Activated T-helper 9 cell treated with anti-CD3 and anti-CD28 coated beads, Interleukin-2, amount 50 U/mL, for 16 hours (primary cell): ENCODE measurements at regions not wholly inside any gene's neighbourhood (a gene's known extent, or its start where the extent isn't known, plus 50 kb on each side); places are given as distances from the start of the nearest gene placed in this dataset.

Experiments
- DNase-seq: peaks from one replicate; pipeline ENCODE4 v3.0.0-alpha.2; 2020; ENCODE audit warnings: low read depth

DNA sequence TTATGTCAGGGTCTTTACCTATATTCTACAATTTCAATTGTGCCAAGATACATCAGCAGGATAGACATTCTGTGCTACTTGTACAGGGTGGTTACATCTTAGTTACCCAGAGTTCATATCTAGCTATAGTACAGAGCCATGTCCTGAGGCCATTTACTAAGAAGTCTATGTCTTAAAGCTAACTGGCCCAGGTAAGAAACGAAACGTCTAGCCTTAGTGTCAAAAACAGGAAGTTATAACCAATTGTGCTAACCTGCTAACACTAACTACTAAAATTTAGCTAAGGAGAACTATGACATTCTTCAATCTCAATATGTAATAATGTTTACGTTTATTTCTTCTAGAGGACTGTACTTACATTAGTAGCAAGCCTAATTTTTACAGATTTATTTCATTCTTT lies 717.2 kb upstream of the UBE2E2 start:
- DNase-seq: no peak

DNA sequence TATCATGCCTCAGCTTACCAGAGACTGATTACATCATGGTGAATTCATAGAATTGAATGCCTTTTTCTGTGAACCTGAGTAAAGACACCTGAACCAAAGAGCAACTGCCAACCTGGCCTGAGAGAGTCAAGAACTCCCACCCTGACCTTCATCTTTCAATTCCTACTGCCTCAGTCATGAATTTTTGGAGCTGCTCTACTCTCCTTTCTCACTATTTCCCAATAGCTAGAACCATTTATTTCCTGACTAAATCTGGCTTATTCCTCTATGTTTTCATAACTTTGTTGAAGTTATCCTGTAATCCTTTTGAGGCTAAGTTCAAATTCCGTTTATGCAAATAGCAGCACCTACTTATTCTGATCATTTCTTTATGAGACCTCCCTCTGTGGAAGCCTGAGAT lies 712.4 kb upstream of the UBE2E2 start:
- DNase-seq: no peak

DNA sequence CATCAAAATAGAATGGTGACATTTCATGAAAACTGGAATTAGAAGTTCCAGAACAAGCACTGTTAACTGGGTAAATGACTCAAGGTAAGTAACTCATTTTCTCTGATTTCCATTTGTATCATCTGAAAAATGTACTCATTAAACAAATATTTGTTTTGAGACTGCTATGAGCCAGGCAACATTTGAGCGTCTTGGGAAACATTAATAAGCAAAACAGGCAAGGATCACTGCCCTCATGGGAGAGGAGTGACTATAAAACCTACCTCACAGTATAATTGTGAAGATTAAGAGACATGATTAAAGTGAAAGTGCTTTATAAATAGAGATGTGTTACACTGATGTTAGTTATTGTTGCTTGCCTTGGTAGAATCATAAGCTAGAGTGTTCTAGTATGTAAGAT lies 711.8 kb upstream of the UBE2E2 start:
- DNase-seq: no peak

DNA sequence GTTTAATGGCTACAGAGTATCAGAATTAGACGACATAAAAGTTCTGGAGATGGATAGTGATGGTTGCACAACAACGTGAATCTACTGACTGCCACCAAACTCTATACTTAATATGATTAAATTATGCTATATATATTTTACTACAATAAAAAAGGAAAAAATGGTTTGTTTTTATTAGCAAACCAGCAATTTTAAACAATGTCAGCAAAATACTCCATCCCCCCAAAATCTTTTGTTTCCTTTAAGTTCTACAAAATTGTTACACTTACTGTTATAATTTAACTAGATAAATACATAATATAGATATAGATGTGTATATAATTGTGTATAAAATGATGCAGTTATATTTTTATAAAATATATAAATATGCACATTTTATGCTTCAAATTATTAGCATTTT lies 710.8 kb upstream of the UBE2E2 start:
- DNase-seq: no peak

DNA sequence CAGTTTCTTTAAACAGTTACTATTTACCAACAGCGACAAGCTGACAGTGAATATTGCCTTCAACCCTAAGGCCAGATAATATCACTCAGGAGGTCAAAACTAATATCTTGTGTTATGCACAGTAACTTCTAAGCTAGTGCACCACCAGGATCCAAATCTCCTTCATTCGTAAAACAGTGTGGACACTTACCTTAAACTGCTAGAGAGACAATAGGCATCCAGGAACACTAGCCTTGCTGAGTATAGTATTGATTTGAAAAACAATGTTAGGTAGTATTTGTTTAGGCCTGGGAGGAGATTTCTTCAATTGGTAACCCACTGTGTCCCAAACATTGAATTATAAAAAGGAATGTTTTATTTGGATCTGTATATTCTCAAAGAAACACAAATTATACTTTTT lies 707.9 kb upstream of the UBE2E2 start:
- DNase-seq: no peak

DNA sequence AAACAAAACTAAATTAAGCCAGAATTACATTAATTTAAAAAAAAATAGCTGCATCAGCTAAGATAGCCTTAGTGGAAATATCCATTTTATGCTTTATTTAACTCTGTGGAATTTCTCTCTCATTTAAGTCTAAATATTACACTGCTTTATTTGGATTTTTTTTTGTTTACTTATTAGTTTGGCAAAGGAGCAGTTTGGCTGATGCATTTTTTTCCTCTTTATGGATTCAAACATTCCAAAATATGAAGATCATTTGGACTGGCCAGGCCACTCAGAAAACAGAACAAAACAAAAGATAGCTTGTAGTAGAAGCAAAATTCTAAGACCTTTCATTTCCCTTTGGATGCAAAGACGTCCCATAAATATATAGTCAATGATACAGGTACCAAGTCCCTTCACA lies 707.3 kb upstream of the UBE2E2 start:
- no peak for DNase-seq

DNA sequence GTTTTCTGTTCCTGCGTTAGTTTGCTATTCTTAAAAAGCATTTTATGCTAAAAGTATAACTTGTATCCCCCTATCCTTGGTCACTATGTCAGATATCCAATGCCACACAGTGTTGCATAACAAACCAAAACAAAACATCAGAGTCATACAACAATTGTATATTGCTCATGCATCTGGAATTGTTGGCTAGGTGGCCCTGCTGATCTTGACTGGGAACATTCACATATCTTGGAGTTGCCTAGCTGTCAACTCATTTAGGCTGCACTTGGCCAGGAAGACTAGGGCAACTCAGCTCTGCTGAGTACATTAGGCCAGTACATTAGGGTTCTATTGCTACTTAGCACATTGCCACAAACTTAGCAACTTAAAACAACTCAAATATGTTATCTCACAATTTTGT lies 706.5 kb upstream of the UBE2E2 start:
- DNase-seq: no peak

DNA sequence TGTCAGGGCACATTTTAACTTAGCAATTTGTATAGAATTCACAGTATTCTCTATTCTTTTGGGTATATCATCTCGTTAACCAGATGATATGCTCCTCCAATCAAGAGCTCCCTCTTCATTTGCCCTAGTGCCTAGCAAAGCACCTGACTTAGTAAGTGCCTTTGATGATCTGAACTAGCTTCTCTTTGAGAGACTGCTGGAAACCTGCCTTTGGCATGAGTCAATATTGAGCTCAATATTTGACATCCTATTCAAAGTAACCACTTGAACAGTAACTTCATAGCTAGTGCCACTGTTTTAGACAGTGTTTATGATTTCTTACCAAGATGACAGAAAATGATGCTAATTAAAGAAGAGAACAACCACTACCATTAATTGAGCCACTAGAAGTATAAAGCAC lies 696.3 kb upstream of the UBE2E2 start:
- no peak for DNase-seq

DNA sequence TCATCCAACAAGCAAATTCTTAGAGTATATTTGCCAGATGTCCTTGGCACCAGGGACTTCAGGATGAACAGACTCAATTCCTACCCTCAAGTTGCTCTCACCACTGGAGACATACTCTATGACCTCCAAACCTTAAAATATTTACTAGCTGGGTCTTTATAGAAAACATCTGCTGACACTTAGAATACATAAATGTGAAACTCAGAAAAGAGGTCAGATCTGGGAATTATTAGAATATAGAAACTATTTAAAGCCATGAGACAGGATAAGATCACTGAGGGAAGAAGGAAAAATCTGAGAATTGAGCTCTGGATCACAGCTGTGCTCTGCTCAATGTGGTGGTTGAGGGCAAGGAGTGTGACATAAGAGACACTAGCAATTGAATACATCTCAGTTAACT lies 695.4 kb upstream of the UBE2E2 start:
- no peak for DNase-seq

DNA sequence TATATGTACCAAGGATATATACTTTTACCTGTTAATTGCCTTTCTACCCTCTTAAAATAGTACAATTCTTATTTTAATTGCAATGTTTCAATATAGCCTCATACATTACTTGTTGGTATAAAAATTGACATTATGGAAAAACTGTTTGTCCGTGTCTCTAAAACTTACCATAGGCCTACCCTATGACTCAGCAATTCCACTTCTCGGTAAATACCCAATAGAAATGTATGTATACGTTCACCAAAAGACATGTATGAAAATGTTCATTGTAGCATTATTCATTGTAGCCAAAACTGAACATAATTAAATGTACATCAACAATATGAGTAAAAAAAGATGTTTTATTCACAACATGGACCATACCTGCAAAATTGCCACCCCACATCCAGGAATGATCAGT lies 679.2 kb upstream of the UBE2E2 start:
- DNase-seq: no peak

DNA sequence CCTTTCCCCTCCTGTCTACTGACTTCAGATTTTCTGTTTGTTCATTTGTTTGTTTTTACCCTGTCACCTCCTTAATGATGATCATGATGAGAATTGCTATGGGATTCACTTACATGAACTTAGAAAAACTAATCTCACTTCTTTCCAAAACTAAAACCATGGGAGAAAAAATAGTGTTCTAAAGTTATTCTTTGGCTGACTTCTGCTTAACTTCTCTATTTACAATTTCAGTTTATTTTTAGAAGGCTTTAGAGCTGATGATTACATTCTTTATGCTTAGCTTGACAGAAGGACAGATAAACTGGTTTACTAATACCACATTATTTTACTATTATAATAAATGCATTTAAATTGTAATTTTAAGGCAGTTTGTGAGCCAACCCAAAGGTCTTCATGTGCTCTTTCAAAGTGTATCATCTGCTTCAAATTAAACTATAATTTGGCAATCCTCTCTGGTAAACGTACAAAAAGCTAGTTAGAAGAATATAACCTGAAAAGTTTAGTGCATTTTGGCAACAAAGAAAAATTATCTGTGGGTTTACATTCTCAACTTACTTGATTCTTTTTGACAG lies 676.8 kb upstream of the UBE2E2 start:
- DNase-seq: no peak

DNA sequence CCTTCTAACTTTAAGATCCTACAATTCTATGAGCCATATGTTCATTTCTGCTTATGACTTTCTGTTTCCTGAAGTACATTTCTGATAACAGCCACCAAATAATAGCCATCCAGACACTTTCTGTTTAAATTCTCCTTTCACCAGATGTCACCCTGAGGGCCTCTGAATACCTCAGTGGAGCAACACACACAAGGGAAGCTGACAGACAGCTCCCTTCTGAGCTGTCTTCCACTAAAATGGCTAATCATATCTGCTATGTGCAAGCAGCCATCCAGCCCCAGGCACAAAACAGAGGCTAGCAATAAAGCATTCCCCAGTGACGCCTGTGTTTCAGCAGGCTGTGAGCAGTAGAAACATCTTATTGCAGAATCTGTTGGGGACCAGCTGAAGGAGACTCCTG lies 666.6 kb upstream of the UBE2E2 start:
- no peak for DNase-seq

DNA sequence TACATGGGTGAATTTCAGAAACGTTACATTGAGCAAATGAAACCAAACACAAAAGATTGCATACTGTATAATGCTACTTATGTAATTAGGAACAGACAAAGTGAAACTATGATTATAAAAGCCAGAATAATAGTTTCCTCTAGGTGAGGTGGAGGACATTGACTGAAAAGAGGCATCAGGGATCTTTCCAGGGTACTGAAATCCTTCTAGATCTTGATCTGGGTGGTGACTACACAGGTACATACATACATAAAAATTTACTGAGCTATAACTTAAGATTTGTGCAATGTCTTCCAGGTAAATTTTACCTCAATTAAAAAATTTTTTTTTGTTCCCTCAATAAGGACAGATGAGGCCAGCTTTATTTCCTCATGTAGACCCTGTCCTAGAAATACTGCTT lies 665.6 kb upstream of the UBE2E2 start:
- no peak for DNase-seq

DNA sequence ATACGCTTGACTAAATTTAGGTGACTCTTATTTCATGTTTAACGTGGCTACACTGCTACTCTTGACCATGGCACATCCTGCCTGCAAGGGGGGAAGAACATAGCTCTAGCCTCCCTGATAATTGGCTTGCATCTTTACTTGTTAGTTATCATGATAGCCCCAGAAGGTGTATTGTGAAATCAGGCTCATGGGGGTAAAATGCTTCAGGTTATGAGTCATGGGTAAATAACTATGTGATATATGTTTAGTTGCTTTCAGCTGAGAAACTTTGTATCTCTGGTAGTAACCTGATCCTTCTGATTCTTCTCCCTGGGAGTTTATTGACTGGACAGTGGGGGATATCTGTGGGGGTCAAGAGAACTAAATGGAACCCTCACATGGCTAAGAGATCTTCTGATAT lies 660.8 kb upstream of the UBE2E2 start:
- no peak for DNase-seq

DNA sequence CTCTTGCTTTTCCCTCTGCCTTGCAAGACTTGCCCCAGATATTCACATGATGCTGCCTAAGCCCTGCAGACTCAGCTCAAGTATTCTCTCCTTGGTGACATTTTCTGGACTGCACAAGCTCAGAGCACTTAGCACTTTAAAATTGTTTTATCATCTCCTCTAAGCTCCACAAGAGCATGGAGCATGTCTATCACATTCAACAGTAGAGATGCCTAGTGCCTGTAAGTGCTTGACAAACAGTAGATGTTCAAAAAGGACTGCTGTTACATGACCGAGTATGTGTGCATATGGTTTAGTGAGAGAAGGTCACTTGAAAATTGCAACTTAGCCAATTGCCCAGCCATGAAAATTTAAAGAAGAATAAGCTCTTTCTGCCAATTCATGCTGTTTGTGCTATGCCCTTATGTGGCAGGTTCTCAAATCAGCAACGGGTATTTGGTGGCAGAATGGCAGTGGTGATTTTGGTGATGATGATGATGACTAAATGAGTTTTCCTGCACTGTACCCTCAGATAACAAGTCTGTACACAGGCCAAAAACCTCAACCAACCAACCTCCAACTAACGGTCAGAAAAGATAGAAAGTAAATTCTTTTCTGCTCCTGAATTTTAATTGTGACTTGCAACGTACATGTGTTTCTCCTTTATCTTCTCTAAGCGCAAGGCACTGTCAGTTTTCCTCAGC lies 647.2 kb upstream of the UBE2E2 start:
- no peak for DNase-seq

DNA sequence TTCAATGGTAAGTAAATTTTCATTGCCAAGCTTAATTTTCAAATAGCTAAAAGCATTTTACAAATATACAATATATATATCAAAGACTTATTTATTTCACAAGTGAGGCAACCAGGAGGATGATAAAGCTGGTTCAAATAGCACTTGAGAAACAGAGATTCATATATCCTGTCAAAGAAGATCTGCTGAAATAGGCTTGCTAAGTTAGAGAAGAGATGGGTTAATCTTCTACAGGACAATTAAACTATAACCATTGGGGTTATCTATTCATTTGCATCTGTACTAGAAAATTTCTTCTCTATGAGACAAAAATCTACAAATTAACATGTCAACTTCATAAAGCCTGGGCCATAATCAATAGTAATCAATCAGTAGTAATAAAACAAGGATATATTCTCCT lies 637.7 kb upstream of the UBE2E2 start:
- DNase-seq: no peak

DNA sequence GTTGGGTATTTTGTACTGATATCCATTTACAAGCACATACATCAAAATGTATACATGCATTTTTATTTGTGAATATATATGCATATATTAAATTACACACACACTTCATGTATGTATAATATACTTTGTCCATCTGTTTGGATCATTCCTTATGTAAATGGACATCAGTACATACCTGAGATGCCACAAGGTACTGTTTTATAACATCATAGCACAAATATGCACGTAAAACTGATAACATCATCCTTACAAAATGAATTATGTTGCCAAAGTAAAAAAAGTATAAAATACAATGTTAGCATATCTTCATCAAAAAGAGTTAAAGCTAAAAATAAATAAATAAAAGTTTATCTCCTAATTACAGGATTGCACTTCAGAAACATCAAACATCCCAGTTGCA lies 634.8 kb upstream of the UBE2E2 start:
- DNase-seq: no peak

DNA sequence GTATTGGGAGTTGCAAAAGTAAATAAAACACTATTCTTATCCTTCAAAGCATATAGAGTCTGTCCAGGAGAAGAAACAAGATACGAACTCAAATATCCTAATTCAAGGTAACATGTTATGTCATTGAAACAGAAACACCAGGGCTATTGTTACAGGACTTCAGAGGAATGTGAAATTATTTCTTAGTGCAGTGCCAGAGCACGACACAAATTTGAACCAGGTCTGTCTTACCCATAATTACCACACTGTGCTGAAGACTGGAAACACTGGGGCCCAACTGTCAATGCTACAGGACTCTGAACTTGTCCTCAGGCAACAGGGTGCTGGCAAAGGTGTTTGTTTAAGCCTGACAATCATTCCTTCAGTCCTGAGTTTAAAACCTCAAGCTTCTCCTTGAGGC lies 633.6 kb upstream of the UBE2E2 start:
- no peak for DNase-seq

DNA sequence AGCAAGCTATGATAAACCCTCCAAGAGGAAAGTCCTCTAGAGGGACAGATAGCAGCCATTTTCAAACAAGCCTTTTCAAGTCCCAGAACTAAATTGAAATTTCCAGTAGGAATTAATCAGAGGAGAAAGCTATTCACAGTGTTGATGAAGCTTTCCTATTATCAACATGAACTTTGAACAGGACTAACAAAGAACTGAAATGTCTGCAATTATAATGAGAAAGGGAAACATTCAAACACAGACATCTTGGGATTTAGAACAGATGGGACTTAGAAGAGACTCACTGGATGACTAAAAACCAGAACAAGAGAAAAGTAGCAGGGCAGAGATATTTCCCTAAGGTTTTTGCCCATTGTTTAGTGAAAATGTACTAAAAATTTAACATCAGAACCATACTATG lies 622.1 kb upstream of the UBE2E2 start:
- DNase-seq: no peak

DNA sequence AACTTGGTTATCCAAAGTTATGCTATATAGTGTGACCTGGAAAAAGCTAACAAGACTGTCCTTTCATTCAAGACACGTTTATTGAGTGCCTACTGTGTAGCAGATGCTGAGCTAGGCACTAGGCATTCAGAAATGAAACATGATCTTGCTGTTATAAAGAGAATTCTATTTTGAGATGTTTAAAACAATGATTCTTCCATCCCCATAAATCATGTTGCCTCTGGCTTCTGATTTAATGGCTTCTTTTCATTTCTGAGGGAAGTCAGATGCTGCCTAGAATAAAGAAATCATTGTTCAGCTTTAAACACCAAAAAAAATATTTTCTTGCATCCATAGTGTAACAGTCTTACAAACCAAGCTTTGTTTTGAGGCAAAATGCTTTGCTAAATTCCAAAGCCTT lies 620.9 kb upstream of the UBE2E2 start:
- no peak for DNase-seq

DNA sequence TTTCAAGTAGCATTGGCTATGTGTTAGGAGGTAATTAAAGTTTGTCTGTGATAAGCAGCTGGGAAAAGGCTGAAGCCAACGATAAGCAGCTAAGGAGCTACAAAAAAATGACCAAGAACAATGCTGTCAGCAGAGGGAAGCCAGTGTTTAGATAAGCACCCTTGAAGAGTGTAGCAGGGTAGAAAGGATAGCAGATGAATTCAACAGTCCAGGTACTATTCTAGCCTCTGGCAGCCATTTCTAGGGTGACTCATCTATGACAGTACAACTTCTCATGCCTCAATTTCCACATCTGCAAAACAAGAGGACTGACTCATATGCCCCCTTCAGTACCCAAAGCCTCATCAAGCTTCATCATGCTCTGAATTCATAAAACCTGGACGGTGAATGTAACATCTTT lies 617.6 kb upstream of the UBE2E2 start:
- DNase-seq: no peak

DNA sequence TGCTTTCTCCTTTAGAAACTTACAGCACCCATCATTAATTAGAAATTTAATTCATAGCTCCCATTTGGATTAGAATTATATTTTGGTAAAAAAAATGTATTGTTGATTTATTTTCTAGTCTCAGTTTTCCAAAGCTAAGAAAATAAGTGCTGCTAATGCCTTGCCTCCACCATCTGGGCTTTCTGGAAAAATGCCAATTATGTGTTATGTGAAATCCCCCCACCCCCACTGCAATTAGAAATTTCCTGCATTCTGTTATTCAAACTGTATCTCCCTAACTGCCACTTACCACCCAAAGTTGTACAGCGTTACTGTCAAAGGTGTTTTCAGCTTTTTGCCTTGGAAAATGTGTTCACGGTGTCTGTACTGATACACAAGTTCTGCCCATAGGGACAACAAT lies 617.2 kb upstream of the UBE2E2 start:
- no peak for DNase-seq

DNA sequence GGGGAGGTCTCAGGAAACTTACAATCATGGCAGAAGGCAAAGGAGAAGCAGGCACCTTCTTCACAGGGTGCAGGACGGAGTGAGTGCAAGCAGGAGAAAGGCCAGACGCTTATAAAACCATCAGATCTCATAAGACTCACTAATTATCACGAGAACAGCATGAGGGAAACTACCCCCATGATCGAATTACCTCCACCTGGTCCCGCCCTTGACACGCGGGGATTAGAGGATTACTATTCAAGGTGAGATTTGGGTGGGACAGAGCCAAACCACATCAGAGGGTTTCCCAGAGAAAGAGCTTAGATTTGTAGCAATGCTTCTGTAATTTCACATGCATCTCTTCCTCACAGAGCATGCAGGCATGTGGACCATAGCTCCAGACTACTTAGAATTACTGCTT lies 615.7 kb upstream of the UBE2E2 start:
- no peak for DNase-seq

DNA sequence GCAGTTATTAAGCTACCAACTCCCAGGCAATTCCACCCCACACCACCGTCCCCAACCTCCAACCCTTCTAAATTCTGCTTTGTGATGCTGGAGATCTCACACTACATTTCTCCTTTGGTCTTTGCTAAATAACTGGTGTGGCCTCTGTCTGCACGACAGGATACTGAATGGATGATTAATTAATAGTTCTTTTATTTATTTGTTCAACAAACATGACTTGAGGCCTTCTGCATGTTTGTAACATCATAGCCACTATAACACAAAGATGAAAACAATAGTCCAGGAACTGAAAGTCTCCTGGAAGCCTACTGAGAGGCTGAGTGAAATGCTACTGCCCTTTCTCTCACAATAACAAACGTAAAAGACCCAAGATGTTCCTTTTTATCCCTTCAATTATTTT lies 609.5 kb upstream of the UBE2E2 start:
- no peak for DNase-seq

DNA sequence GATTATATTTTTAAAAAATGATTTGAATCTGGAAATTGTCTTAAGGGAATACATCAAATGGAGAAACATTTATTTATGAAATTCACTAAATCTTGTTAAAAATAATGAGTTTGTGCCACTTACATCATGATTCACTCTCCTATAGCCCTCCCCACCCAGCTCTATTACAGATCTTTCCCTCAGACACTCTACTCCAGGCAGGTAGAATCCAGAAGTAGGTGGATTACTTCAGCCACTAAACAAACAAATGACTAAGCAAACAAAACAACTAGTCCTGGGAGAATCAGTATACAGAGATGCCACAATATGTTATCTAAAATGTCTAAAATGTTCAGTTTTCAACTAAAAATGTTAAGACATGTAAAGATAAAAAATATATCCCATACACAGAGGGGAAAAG lies 608.1 kb upstream of the UBE2E2 start:
- no peak for DNase-seq
